Endothelial cell of umbilical vein (primary cell): ENCODE measurements at regions not wholly inside any gene's neighbourhood (a gene's known extent, or its start where the extent isn't known, plus 50 kb on each side); places are given as distances from the start of the nearest gene placed in this dataset.

Source experiments
- BruUV-seq: library from RNA; stranded (reverse); fragments of 400-500 nt; replicated peaks from 2 replicates; lab custom pipeline; 2021; lab: Mats Ljungman, UMichigan
- CTCF ChIA-PET: fragments of 300-600, 350-600 bp; sonication (Branson Sonifier 250); formaldehyde crosslinking; loops from one replicate; lab custom pipeline; 2021; ENCODE audit warnings: antibody characterized with exemption, inconsistent platforms; lab: Charles Lee
- POLR2A ChIA-PET: fragments of 300-600, 350-600 bp; sonication (Branson Sonifier 250); formaldehyde crosslinking; loops from one replicate; lab custom pipeline; 2021; ENCODE audit warnings: antibody characterized with exemption, inconsistent platforms; lab: Charles Lee
- DNase-seq: peaks from one replicate; pipeline ENCODE4 v3.0.0-alpha.2; 2011; ENCODE audit warnings: low read depth, low spot score
- FAIRE-seq: peaks from 2 replicates; lab custom pipeline; 2011; peaks lifted over from hg19 to GRCh38; lab: Jason Lieb, UNC
- H2AFZ ChIP-seq: 2 replicates; pipeline ENCODE4 v1.6.0; 2012; ENCODE audit warnings: low read depth, low read length, control low read depth, inconsistent platforms
- H3K27ac ChIP-seq: 2 replicates; pipeline ENCODE4 v1.5.1; 2011; ENCODE audit warnings: low read depth, mild to moderate bottlenecking, control low read depth, low read length, moderate library complexity; ENCODE audit not compliant: insufficient read depth
- H3K27me3 ChIP-seq, 2 experiments: 2 replicates each; pipeline versions ENCODE4 v1.6.0 to v1.6.1; 2011; ENCODE audit warnings: low read length in 2 of 2, mixed read lengths in 1 of 2; ENCODE audit not compliant: control insufficient read depth in 2 of 2, insufficient read depth in 2 of 2
- H3K36me3 ChIP-seq, 2 experiments: 2 replicates in 1 of 2; 3 replicates in 1 of 2; pipeline ENCODE4 v1.5.1; 2011; ENCODE audit warnings: low read length in 2 of 2, mild to moderate bottlenecking in 1 of 2, moderate library complexity in 1 of 2; ENCODE audit not compliant: control insufficient read depth in 2 of 2, insufficient read depth in 2 of 2; ENCODE audit errors: extremely low read depth in 1 of 2
- H3K4me1 ChIP-seq: 3 replicates; pipeline ENCODE4 v1.5.1; 2011; ENCODE audit warnings: mild to moderate bottlenecking, low read length; ENCODE audit not compliant: control insufficient read depth, insufficient read depth; ENCODE audit errors: extremely low read depth
- H3K4me2 ChIP-seq: 2 replicates; pipeline ENCODE4 v1.6.1; 2011; ENCODE audit warnings: low read length, control low read depth, mixed read lengths; ENCODE audit not compliant: insufficient read depth
- H3K4me3 ChIP-seq, 3 experiments: fragments of 200-600 bp in 1 of 3; sonication (generic), shearing (Covaris generic) in 1 of 3; replicated peaks in 1 of 3; 2 replicates each; pipeline ENCODE4 v1.5.1; 2011 to 2016; ENCODE audit warnings: control low read depth in 3 of 3, low read length in 3 of 3, mild to moderate bottlenecking in 2 of 3, inconsistent platforms in 1 of 3, low read depth in 1 of 3, moderate library complexity in 1 of 3; ENCODE audit not compliant: insufficient read depth in 1 of 3
- H3K79me2 ChIP-seq: 2 replicates; pipeline ENCODE4 v1.6.0; 2012; ENCODE audit warnings: low read length, inconsistent platforms; ENCODE audit not compliant: control insufficient read depth, insufficient read depth
- H3K9ac ChIP-seq: replicated peaks from 2 replicates; pipeline ENCODE3; 2011; ENCODE audit warnings: low read length, control low read depth; ENCODE audit not compliant: insufficient read depth; ENCODE audit errors: extremely low read depth
- H3K9me1 ChIP-seq: replicated peaks from 3 replicates; pipeline ENCODE4 v1.6.0; 2011; ENCODE audit warnings: mild to moderate bottlenecking, low read length; ENCODE audit not compliant: control insufficient read depth, insufficient read depth; ENCODE audit errors: extremely low read depth
- H3K9me3 ChIP-seq: replicated peaks from 2 replicates; pipeline ENCODE4 v1.5.1; 2012; ENCODE audit warnings: low read length, inconsistent platforms; ENCODE audit not compliant: control insufficient read depth, insufficient read depth
- H4K20me1 ChIP-seq: replicated peaks from 2 replicates; pipeline ENCODE3; 2011; ENCODE audit warnings: mild to moderate bottlenecking, low read length; ENCODE audit not compliant: control insufficient read depth, insufficient read depth; ENCODE audit errors: extremely low read depth
- EZH2 ChIP-seq: IDR thresholded peaks from 2 replicates; pipeline ENCODE4 v1.6.1; 2012; ENCODE audit warnings: borderline replicate concordance, low read depth, mild to moderate bottlenecking, moderate library complexity, low read length, inconsistent platforms; ENCODE audit not compliant: severe bottlenecking
- FOS ChIP-seq: IDR thresholded peaks from 2 replicates; pipeline ENCODE4 v1.6.1; 2011; ENCODE audit warnings: mild to moderate bottlenecking, low read length, moderate library complexity, borderline replicate concordance; ENCODE audit not compliant: insufficient read depth
- GATA2 ChIP-seq: IDR thresholded peaks from 2 replicates; pipeline ENCODE4 v1.7.0; 2011; ENCODE audit warnings: low read depth, mild to moderate bottlenecking, moderate library complexity, mixed read lengths, low read length; ENCODE audit not compliant: insufficient read length, insufficient read depth
- JUN ChIP-seq: IDR thresholded peaks from 2 replicates; pipeline ENCODE4 v1.6.1; 2011; ENCODE audit warnings: borderline replicate concordance, low read depth; ENCODE audit not compliant: insufficient read length, insufficient read depth
- MYC ChIP-seq: IDR thresholded peaks from one replicate; pipeline ENCODE4 v1.6.1; 2011; ENCODE audit warnings: mild to moderate bottlenecking, low read depth, low read length
- POLR2A ChIP-seq: IDR thresholded peaks from 2 replicates; pipeline ENCODE4 v1.6.1; 2012; ENCODE audit warnings: low read depth, mild to moderate bottlenecking, control low read depth, low read length
- POLR2AphosphoS5 ChIP-seq: IDR thresholded peaks from 2 replicates; pipeline ENCODE4 v1.6.1; 2012; ENCODE audit warnings: low read depth, mild to moderate bottlenecking, control low read depth, low read length, moderate library complexity; ENCODE audit not compliant: insufficient read depth
- dilution Hi-C: fragments of 300-500 bp; cut with MboI; formaldehyde crosslinking; loops from one replicate; pipeline ENCODE4 v1.15.0; 2019; ENCODE audit warnings: low sequenced_read_pairs; ENCODE audit not compliant: extremely low pct_ligation_motif_present
- intact Hi-C: fragments of 100-400 bp; cut with micrococcal nuclease; formaldehyde crosslinking; loops from one replicate; pipeline ENCODE4 v1.10.0; 2022
- TF ChIP-seq, protein P1 (sequence below), 2 donors: IDR thresholded peaks; 1 replicate in 1 of 2; 2 replicates in 1 of 2; pipeline ENCODE4 v1.5.1; 2011; ENCODE audit warnings: low read length in 2 of 2, mild to moderate bottlenecking in 2 of 2, moderate library complexity in 2 of 2, control low read depth in 1 of 2, inconsistent platforms in 1 of 2, low read depth in 1 of 2; ENCODE audit not compliant: insufficient read depth in 1 of 2; ENCODE audit errors: extremely low read depth in 1 of 2

DNA sequence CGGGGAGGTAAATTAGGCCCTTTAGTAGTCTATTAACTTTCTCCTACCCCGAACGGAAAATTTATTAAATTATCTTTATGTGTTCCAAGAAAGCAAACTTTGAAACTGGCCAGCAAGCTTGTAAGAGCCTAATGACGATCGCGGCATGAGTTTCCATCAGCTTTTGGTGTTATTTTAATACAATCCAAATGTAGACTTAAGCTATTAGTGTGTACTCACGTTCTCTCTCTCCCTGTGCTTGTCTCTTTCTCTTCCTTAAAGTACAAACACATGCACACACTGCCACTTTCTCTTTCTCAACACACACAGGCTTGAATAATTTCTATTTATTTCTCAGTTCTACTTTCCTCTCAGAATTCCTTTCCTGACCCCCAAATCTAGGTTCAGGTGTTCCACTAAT is 108.8 kb upstream of the MME start:
- intact Hi-C loops: no loop called here
- H3K9me1 ChIP-seq: no peaks in the 10 kb centered on the region
- no peaks in the 10 kb centered on the region for H3K79me2 ChIP-seq
- ChIA-PET CTCF (interaction anchor here (0.7 to 1.7 kb wide), 4 partner anchors 10 to 23 kb away, joined by 3 to 7 read pairs (median 4); no protein-coding TSS in a partner anchor), POLR2A (no interaction called here)
- TF ChIP-seq MYC (no peak), EZH2 (no peak), GATA2 (no peak), FOS (no peak), POLR2A (no peak), JUN (no peak), POLR2AphosphoS5 (no peak)
- TF ChIP-seq, protein P1, sequence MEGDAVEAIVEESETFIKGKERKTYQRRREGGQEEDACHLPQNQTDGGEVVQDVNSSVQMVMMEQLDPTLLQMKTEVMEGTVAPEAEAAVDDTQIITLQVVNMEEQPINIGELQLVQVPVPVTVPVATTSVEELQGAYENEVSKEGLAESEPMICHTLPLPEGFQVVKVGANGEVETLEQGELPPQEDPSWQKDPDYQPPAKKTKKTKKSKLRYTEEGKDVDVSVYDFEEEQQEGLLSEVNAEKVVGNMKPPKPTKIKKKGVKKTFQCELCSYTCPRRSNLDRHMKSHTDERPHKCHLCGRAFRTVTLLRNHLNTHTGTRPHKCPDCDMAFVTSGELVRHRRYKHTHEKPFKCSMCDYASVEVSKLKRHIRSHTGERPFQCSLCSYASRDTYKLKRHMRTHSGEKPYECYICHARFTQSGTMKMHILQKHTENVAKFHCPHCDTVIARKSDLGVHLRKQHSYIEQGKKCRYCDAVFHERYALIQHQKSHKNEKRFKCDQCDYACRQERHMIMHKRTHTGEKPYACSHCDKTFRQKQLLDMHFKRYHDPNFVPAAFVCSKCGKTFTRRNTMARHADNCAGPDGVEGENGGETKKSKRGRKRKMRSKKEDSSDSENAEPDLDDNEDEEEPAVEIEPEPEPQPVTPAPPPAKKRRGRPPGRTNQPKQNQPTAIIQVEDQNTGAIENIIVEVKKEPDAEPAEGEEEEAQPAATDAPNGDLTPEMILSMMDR (IDR thresholded peaks at IDR 0.05; ENCODE audit: extremely low read depth in 1 of 2, insufficient read depth in 1 of 2, low read depth in 1 of 2, low read length in 2 of 2): no peak
- H3K4me2 ChIP-seq: no peak overlapping the region
- peaks cover 7% of the 10 kb centered on the region for H3K4me1 ChIP-seq
- H4K20me1 ChIP-seq: no peaks in the 10 kb centered on the region
- H3K27ac ChIP-seq: no peak overlapping the region
- dilution Hi-C loops: no loop called here
- no peaks in the 10 kb centered on the region for H3K36me3 ChIP-seq
- peak overlapping the region; percentile 29 for H2AFZ ChIP-seq
- H3K4me3 ChIP-seq: no peak overlapping the region
- DNase-seq (no peak), FAIRE-seq (no peak)
- no peaks in the 10 kb centered on the region for H3K9me3 ChIP-seq
- no TSS peak for BruUV-seq
- H3K27me3 ChIP-seq: no peaks in the 10 kb centered on the region
- H3K9ac ChIP-seq: no peak overlapping the region
